ENCODE measurements at regions not wholly inside any gene's neighbourhood (a gene's known extent, or its start where the extent isn't known, plus 50 kb on each side); places are given as distances from the start of the nearest gene placed in this dataset.

- TF ChIP-seq ZNF274 (IDR thresholded peaks at IDR 0.05; ENCODE audit: insufficient read depth, insufficient read length) (no peak), CBX5 (IDR thresholded peaks at IDR 0.05; ENCODE audit: low read depth) (no peak), KDM1A (IDR thresholded peaks at IDR 0.05; ENCODE audit: borderline replicate concordance) (no peak), TCF3 (IDR thresholded peaks at IDR 0.05; ENCODE audit: borderline replicate concordance, insufficient read depth, low read depth, low read length) (no peak), NR2C2 (IDR thresholded peaks at IDR 0.05; ENCODE audit: borderline replicate concordance, control insufficient read depth, insufficient read length, low read depth) (no peak), MTA2 (IDR thresholded peaks at IDR 0.05; ENCODE audit: low read depth) (no peak), RCOR1 (conservative IDR thresholded peaks at IDR 0.05; ENCODE audit: low read depth, low read length) (no peak), NKRF (conservative IDR thresholded peaks at IDR 0.05) (no peak), IRF3 (IDR thresholded peaks at IDR 0.05) (no peak), BHLHE40 (IDR thresholded peaks at IDR 0.05; ENCODE audit: borderline replicate concordance in 1 of 2, low read depth in 2 of 2, low read length in 1 of 2) (no peak)
These were observed 53.8 kb upstream of the PCDH15 start (continued) for GRCh38 chr10:54854843-54855242.

GRCh38 chr10:54854389-54854788 is 53.4 kb upstream of the PCDH15 start:
- ChIA-PET RAD21 (ENCODE audit: unreplicated experiment) (no interaction called here), POLR2A (no interaction called here), SMC1A (ENCODE audit: uncharacterized antibody, unreplicated experiment) (no interaction called here), CTCF (no interaction called here)
- H3K79me2 ChIP-seq (ENCODE audit: control insufficient read depth, insufficient read depth, low read length): no peaks in the 10 kb centered on the region
- intact Hi-C loops (cut with micrococcal nuclease; ENCODE audit: unreplicated experiment): no loop called here
- no peaks in the 10 kb centered on the region for H4K20me1 ChIP-seq (ENCODE audit: control insufficient read depth, insufficient read depth)
- in situ Hi-C loops (cut with MboI): no loop called here
- WGBS (ENCODE audit: insufficient coverage, insufficient replicate concordance, low lambda C conversion rate, missing lambda C conversion rate): 2% methylated on average over 3 of the region's 3 CpGs
- no peak overlapping the region for H3K27ac ChIP-seq (ENCODE audit: control insufficient read depth, insufficient read depth)
- ATAC-seq (no peak), FAIRE-seq (no peak), DNase-seq (ENCODE audit: low read depth, low spot score) (no peak)
- no peaks in the 10 kb centered on the region for H3K9me3 ChIP-seq (replicated peaks; ENCODE audit: control insufficient read depth, insufficient read depth, low read length)
- H3K4me3 ChIP-seq: no peak overlapping the region
- H3K36me3 ChIP-seq (ENCODE audit: control insufficient read depth in 2 of 2, insufficient read depth in 2 of 2, low read length in 1 of 2): no peaks in the 10 kb centered on the region
- H3K4me2 ChIP-seq (ENCODE audit: control insufficient read depth, insufficient read depth): no peak overlapping the region
- no peaks in the 10 kb centered on the region for H3K4me1 ChIP-seq (ENCODE audit: control insufficient read depth, insufficient read depth, low read length)
- no TSS peak for BruUV-seq (replicated peaks)
- no peak overlapping the region for H2AFZ ChIP-seq (ENCODE audit: control insufficient read depth, low read depth, low read length)
- no peak overlapping the region for H3K9ac ChIP-seq (ENCODE audit: control insufficient read depth, insufficient read depth, low read length)
- H3K27me3 ChIP-seq (replicated peaks in 1 of 2; ENCODE audit: control insufficient read depth in 2 of 2, insufficient read depth in 2 of 2, low read length in 1 of 2): no peaks in the 10 kb centered on the region
- no peak for TF ChIP-seq ZBTB40 (IDR thresholded peaks at IDR 0.05; ENCODE audit: borderline replicate concordance)
- TF ChIP-seq CHD4 (IDR thresholded peaks at IDR 0.05): no peak
- no peak for TF ChIP-seq BCL3 (IDR thresholded peaks at IDR 0.05; ENCODE audit: borderline replicate concordance, insufficient read depth, low read depth, low read length, poor library complexity, severe bottlenecking)
- no peak for TF ChIP-seq STAT1 (conservative IDR thresholded peaks at IDR 0.05)
